ENCODE measurements at regions not wholly inside any gene's neighbourhood (a gene's known extent, or its start where the extent isn't known, plus 50 kb on each side); places are given as distances from the start of the nearest gene placed in this dataset.
A peak's percentile ranks its signal among the peaks of the same experiment; 100 is the strongest.
"Not testable (repeated sequence)": the region's sequence is repeated elsewhere in the genome, so short reads cannot be mapped to it uniquely, and the experiment has no call there.

DNA sequence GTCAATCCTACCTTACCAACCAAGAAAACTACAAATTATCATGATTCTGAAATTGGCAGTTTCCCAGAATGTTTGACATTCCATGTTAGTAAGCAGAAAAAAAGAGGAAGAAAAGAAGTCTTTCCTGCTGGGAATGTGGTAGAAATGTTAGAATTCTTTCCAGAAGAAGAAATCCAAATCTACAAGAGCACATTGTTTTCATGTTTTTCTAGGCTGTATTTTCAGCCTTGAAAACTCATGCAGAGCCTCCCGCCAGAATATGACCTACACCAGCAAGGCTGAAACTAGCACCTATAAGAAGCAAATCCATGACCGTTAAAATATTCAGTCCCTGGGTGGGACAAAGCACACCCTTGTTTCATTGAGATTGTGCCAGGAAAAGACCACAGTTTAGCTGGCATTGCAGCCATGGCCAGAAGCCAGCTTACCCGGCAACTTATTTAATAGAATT, 259.4 kb downstream of the GJA1 start:
- Mint-ChIP-seq H3K36me3 (ENCODE audit: low read depth) (no peaks in the 10 kb centered on the region), H3K27ac (peak overlapping the region in 2 of 3 experiments; percentile 4 to 56), H3K4me3 (no peak overlapping the region), H3K4me1 (peaks cover 9% of the 10 kb centered on the region), H3K27me3 (ENCODE audit: low read depth) (peaks cover 4% of the 10 kb centered on the region), H3K9me3 (no peaks in the 10 kb centered on the region)
- TF ChIP-seq, protein P1, sequence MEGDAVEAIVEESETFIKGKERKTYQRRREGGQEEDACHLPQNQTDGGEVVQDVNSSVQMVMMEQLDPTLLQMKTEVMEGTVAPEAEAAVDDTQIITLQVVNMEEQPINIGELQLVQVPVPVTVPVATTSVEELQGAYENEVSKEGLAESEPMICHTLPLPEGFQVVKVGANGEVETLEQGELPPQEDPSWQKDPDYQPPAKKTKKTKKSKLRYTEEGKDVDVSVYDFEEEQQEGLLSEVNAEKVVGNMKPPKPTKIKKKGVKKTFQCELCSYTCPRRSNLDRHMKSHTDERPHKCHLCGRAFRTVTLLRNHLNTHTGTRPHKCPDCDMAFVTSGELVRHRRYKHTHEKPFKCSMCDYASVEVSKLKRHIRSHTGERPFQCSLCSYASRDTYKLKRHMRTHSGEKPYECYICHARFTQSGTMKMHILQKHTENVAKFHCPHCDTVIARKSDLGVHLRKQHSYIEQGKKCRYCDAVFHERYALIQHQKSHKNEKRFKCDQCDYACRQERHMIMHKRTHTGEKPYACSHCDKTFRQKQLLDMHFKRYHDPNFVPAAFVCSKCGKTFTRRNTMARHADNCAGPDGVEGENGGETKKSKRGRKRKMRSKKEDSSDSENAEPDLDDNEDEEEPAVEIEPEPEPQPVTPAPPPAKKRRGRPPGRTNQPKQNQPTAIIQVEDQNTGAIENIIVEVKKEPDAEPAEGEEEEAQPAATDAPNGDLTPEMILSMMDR (IDR thresholded peaks at IDR 0.05; ENCODE audit: unreplicated experiment in 3 of 3) = no peak

DNA sequence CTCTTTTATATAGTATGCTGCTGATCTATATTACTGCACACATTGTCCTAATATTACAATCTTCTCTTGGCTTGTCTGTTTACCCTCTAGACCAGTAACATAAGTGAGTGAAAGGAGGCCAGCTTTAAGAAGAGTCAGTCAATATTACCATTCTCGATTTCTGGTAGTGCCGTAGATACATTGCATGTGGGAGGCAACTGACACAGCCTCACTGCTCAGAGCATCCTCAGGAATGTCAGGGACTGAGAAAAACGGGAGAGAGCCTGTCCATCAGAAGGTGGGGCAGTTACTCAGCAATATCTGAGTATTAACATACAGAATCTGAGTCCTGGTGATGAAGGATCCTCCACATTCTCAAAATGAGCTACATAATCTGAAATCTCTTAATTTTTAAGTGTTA, 259.9 kb downstream of the GJA1 start:
- H3K4me1 Mint-ChIP-seq = peaks cover 9% of the 10 kb centered on the region
- H3K36me3 Mint-ChIP-seq (ENCODE audit: low read depth) = no peaks in the 10 kb centered on the region
- H3K27ac Mint-ChIP-seq = peak overlapping the region in 1 of 3 experiments; percentile 4
- H3K4me3 Mint-ChIP-seq = no peak overlapping the region
- TF ChIP-seq, protein P1 (IDR thresholded peaks at IDR 0.05; ENCODE audit: unreplicated experiment in 3 of 3) = no peak
- H3K27me3 Mint-ChIP-seq (ENCODE audit: low read depth) = peaks cover 4% of the 10 kb centered on the region
- no peaks in the 10 kb centered on the region for H3K9me3 Mint-ChIP-seq

DNA sequence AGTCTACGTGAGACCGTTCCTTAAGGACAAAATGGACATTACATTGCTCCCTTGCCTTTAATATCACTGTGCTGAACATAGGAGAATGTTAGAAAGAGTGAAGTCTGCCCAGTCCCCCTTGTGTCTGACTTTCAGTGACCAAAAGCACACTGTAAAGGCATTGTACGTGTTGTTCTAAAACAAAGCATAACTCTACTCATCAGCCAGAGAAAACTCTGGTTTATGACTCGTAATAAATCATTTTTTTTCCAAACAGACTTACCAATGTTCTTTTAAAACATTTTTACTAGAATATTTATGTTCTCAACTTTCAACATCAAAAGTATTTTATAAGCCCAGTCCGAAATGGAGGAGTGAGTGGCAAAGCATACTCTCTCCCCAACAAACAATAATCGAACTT, 262.5 kb downstream of the GJA1 start:
- no peak overlapping the region for H3K27ac Mint-ChIP-seq
- no peaks in the 10 kb centered on the region for H3K27me3 Mint-ChIP-seq (ENCODE audit: low read depth)
- H3K4me1 Mint-ChIP-seq = peaks cover 9% of the 10 kb centered on the region
- TF ChIP-seq, protein P1 (IDR thresholded peaks at IDR 0.05; ENCODE audit: unreplicated experiment in 3 of 3) = no peak
- no peaks in the 10 kb centered on the region for H3K36me3 Mint-ChIP-seq (ENCODE audit: low read depth)
- peaks cover 7% of the 10 kb centered on the region for H3K9me3 Mint-ChIP-seq
- no peak overlapping the region for H3K4me3 Mint-ChIP-seq

DNA sequence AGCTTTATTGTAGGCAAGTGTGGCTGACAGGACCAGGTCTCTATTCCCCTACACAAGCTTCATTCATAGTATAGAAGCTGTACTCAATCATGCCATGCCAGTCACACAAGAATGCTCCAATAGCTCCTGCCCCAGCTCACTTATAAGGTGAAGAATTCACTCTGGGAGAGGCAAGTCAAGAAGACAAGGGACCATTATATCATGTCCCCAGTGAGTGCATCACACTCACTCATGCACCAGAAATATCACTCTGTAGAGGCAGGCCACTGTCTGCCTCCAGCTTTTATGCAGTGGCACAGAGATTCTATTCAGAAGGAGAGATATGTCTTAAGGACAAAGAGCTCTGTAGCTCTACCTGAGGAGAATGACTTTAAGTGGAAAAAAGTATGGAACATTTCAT, 263.2 kb downstream of the GJA1 start:
- Mint-ChIP-seq H3K9me3 (peaks cover 8% of the 10 kb centered on the region), H3K27me3 (ENCODE audit: low read depth) (no peaks in the 10 kb centered on the region), H3K36me3 (ENCODE audit: low read depth) (no peaks in the 10 kb centered on the region), H3K4me1 (peaks cover 9% of the 10 kb centered on the region), H3K4me3 (no peak overlapping the region), H3K27ac (no peak overlapping the region)
- TF ChIP-seq, protein P1 (IDR thresholded peaks at IDR 0.05; ENCODE audit: unreplicated experiment in 3 of 3) = no peak

DNA sequence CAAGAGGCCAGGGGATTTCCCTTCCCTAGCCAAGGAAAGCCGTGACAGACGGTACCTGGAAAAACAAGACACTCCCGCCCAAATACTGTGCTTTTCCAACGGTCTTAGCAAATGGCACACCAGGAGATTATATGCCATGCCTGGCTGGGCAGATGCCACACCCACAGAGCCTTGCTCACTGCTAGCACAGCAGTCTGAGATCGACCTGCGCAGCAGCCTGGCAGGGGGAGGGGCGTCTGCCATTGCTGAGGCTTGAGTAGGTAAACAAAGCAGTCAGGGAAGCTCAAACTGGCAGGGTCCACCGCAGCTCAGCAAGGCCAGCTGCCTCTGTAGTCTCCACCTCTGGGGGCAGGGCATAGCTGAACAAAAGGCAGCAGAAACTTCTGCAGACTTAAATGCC, 267.7 kb downstream of the GJA1 start:
- not testable (repeated sequence) for H3K4me1 Mint-ChIP-seq; H3K27ac Mint-ChIP-seq; H3K36me3 Mint-ChIP-seq (ENCODE audit: low read depth); H3K27me3 Mint-ChIP-seq (ENCODE audit: low read depth); H3K4me3 Mint-ChIP-seq
- H3K9me3 Mint-ChIP-seq = peaks cover 25% of the 10 kb centered on the region

DNA sequence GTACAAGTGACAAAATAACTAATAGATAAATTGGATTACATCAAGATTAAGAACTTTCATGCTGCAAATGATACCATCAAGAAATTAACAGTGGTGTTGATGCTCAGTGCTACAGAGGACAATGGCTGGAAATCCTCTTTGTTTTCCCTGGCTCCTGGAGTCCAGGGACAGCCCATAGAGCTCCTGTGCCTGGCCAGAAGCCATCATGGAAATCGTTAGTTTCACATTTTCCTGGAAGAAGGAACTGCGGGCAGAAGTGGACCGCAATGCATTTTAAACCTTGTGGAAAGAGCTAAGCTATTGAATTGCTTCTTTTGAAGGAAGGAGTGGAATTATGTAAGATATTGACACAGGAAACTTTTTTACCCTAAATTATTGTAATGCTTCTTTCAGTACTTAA, 276.0 kb downstream of the GJA1 start:
- Mint-ChIP-seq H3K36me3 (ENCODE audit: low read depth) (no peaks in the 10 kb centered on the region), H3K27ac (no peak overlapping the region), H3K9me3 (peaks cover 7% of the 10 kb centered on the region), H3K27me3 (ENCODE audit: low read depth) (no peaks in the 10 kb centered on the region), H3K4me3 (no peak overlapping the region), H3K4me1 (no peaks in the 10 kb centered on the region)
- TF ChIP-seq, protein P1 (IDR thresholded peaks at IDR 0.05; ENCODE audit: unreplicated experiment in 3 of 3) = no peak

All from nephron (organoid).